ENCODE measurements at regions not wholly inside any gene's neighbourhood (a gene's known extent, or its start where the extent isn't known, plus 50 kb on each side); places are given as distances from the start of the nearest gene placed in this dataset.

GRCh38 chr2:22944143-22944542 is 440.8 kb upstream of the KLHL29 start:
- Histone ChIP-seq H3K27ac (no peak overlapping the region), H3K9me3 (ENCODE audit: low read depth, low read length) (no peaks in the 10 kb centered on the region), H3K4me3 (no peak overlapping the region), H3K9ac (ENCODE audit: insufficient read length) (no peak overlapping the region), H3K36me3 (ENCODE audit: insufficient read depth, low read length) (no peaks in the 10 kb centered on the region)
- TF ChIP-seq FOXP2 (optimal IDR thresholded peaks at IDR 0.05; ENCODE audit: control extremely low read depth, extremely low read length, insufficient read depth) (no peak), EZH2 (IDR thresholded peaks at IDR 0.05) (no peak), POLR2AphosphoS5 (IDR thresholded peaks at IDR 0.05; ENCODE audit: borderline replicate concordance, low read depth, low read length) (no peak)
- no peak for DNase-seq (ENCODE audit: low read depth, low spot score)

- no peak for DNase-seq (ENCODE audit: low read depth, low spot score)
- Histone ChIP-seq H3K9ac (ENCODE audit: insufficient read length) (no peak overlapping the region), H3K36me3 (ENCODE audit: insufficient read depth, low read length) (no peaks in the 10 kb centered on the region), H3K9me3 (ENCODE audit: low read depth, low read length) (no peaks in the 10 kb centered on the region), H3K27ac (no peak overlapping the region), H3K4me3 (no peak overlapping the region)
- TF ChIP-seq FOXP2 (optimal IDR thresholded peaks at IDR 0.05; ENCODE audit: control extremely low read depth, extremely low read length, insufficient read depth) (no peak), EZH2 (IDR thresholded peaks at IDR 0.05) (no peak), POLR2AphosphoS5 (IDR thresholded peaks at IDR 0.05; ENCODE audit: borderline replicate concordance, low read depth, low read length) (no peak)
Measured at GRCh38 chr2:22946553-22946952, 438.4 kb upstream of the KLHL29 start.

- H3K27ac ChIP-seq = no peak overlapping the region
- no peak for TF ChIP-seq EZH2 (IDR thresholded peaks at IDR 0.05)
- no peak for TF ChIP-seq POLR2AphosphoS5 (IDR thresholded peaks at IDR 0.05; ENCODE audit: borderline replicate concordance, low read depth, low read length)
- TF ChIP-seq FOXP2 (optimal IDR thresholded peaks at IDR 0.05; ENCODE audit: control extremely low read depth, extremely low read length, insufficient read depth) = no peak
- no peak for DNase-seq (ENCODE audit: low read depth, low spot score)
- no peak overlapping the region for H3K4me3 ChIP-seq
- H3K9me3 ChIP-seq (ENCODE audit: low read depth, low read length) = no peaks in the 10 kb centered on the region
- H3K36me3 ChIP-seq (ENCODE audit: insufficient read depth, low read length) = no peaks in the 10 kb centered on the region
- H3K9ac ChIP-seq (ENCODE audit: insufficient read length) = no peak overlapping the region
Measured at GRCh38 chr2:22947741-22948140, 437.2 kb upstream of the KLHL29 start.

GRCh38 chr2:22950431-22950830 is 434.5 kb upstream of the KLHL29 start:
- TF ChIP-seq EZH2 (IDR thresholded peaks at IDR 0.05) = no peak
- no peak for TF ChIP-seq FOXP2 (optimal IDR thresholded peaks at IDR 0.05; ENCODE audit: control extremely low read depth, extremely low read length, insufficient read depth)
- no peak for TF ChIP-seq POLR2AphosphoS5 (IDR thresholded peaks at IDR 0.05; ENCODE audit: borderline replicate concordance, low read depth, low read length)
- Histone ChIP-seq H3K36me3 (ENCODE audit: insufficient read depth, low read length) (no peaks in the 10 kb centered on the region), H3K9ac (ENCODE audit: insufficient read length) (no peak overlapping the region), H3K27ac (no peak overlapping the region), H3K9me3 (ENCODE audit: low read depth, low read length) (no peaks in the 10 kb centered on the region), H3K4me3 (no peak overlapping the region)
- no peak for DNase-seq (ENCODE audit: low read depth, low spot score)

GRCh38 chr2:22952656-22953225 is 432.2 kb upstream of the KLHL29 start:
- Histone ChIP-seq H3K9me3 (ENCODE audit: low read depth, low read length) (no peaks in the 10 kb centered on the region), H3K27ac (no peak overlapping the region), H3K4me3 (no peak overlapping the region), H3K9ac (ENCODE audit: insufficient read length) (no peak overlapping the region), H3K36me3 (ENCODE audit: insufficient read depth, low read length) (no peaks in the 10 kb centered on the region)
- no peak for TF ChIP-seq FOXP2 (optimal IDR thresholded peaks at IDR 0.05; ENCODE audit: control extremely low read depth, extremely low read length, insufficient read depth)
- TF ChIP-seq POLR2AphosphoS5 (IDR thresholded peaks at IDR 0.05; ENCODE audit: borderline replicate concordance, low read depth, low read length) = no peak
- no peak for DNase-seq (ENCODE audit: low read depth, low spot score)

GRCh38 chr2:22957446-22957845 is 427.5 kb upstream of the KLHL29 start:
- Histone ChIP-seq H3K9ac (ENCODE audit: insufficient read length) (no peak overlapping the region), H3K27ac (no peak overlapping the region), H3K4me3 (no peak overlapping the region), H3K36me3 (ENCODE audit: insufficient read depth, low read length) (no peaks in the 10 kb centered on the region), H3K9me3 (ENCODE audit: low read depth, low read length) (no peaks in the 10 kb centered on the region)
- TF ChIP-seq FOXP2 (optimal IDR thresholded peaks at IDR 0.05; ENCODE audit: control extremely low read depth, extremely low read length, insufficient read depth) (no peak), POLR2AphosphoS5 (IDR thresholded peaks at IDR 0.05; ENCODE audit: borderline replicate concordance, low read depth, low read length) (no peak), EZH2 (IDR thresholded peaks at IDR 0.05) (no peak)
- DNase-seq (ENCODE audit: low read depth, low spot score) = no peak

GRCh38 chr2:22958308-22958707 is 426.7 kb upstream of the KLHL29 start:
- H3K4me3 ChIP-seq = no peak overlapping the region
- H3K9ac ChIP-seq (ENCODE audit: insufficient read length) = no peak overlapping the region
- TF ChIP-seq FOXP2 (optimal IDR thresholded peaks at IDR 0.05; ENCODE audit: control extremely low read depth, extremely low read length, insufficient read depth) (no peak), POLR2AphosphoS5 (IDR thresholded peaks at IDR 0.05; ENCODE audit: borderline replicate concordance, low read depth, low read length) (no peak), EZH2 (IDR thresholded peaks at IDR 0.05) (no peak)
- H3K9me3 ChIP-seq (ENCODE audit: low read depth, low read length) = no peaks in the 10 kb centered on the region
- H3K36me3 ChIP-seq (ENCODE audit: insufficient read depth, low read length) = no peaks in the 10 kb centered on the region
- DNase-seq (ENCODE audit: low read depth, low spot score) = no peak
- no peak overlapping the region for H3K27ac ChIP-seq

- Histone ChIP-seq H3K36me3 (ENCODE audit: insufficient read depth, low read length) (no peaks in the 10 kb centered on the region), H3K4me3 (no peak overlapping the region), H3K9me3 (ENCODE audit: low read depth, low read length) (no peaks in the 10 kb centered on the region), H3K27ac (no peak overlapping the region), H3K9ac (ENCODE audit: insufficient read length) (no peak overlapping the region)
- no peak for DNase-seq (ENCODE audit: low read depth, low spot score)
- no peak for TF ChIP-seq POLR2AphosphoS5 (IDR thresholded peaks at IDR 0.05; ENCODE audit: borderline replicate concordance, low read depth, low read length)
- TF ChIP-seq FOXP2 (optimal IDR thresholded peaks at IDR 0.05; ENCODE audit: control extremely low read depth, extremely low read length, insufficient read depth) = no peak
- TF ChIP-seq EZH2 (IDR thresholded peaks at IDR 0.05) = no peak
Measured at GRCh38 chr2:22967756-22968155, 417.2 kb upstream of the KLHL29 start.

All from SK-N-MC (cell line).